ENCODE measurements at regions not wholly inside any gene's neighbourhood (a gene's known extent, or its start where the extent isn't known, plus 50 kb on each side); places are given as distances from the start of the nearest gene placed in this dataset.

GRCh38 chr6:14819001-14819400, 426.9 kb upstream of the JARID2 start:
- TF ChIP-seq ZNF184 (tag by site-specific recombination; IDR thresholded peaks at IDR 0.05) (no peak), ZNF274 (IDR thresholded peaks at IDR 0.05; ENCODE audit: low read length) (no peak), ZNF274 (tag by site-specific recombination; IDR thresholded peaks at IDR 0.05; ENCODE audit: borderline replicate concordance) (no peak)
